ENCODE measurements at regions not wholly inside any gene's neighbourhood (a gene's known extent, or its start where the extent isn't known, plus 50 kb on each side); places are given as distances from the start of the nearest gene placed in this dataset.
A peak's percentile ranks its signal among the peaks of the same experiment; 100 is the strongest.

DNA sequence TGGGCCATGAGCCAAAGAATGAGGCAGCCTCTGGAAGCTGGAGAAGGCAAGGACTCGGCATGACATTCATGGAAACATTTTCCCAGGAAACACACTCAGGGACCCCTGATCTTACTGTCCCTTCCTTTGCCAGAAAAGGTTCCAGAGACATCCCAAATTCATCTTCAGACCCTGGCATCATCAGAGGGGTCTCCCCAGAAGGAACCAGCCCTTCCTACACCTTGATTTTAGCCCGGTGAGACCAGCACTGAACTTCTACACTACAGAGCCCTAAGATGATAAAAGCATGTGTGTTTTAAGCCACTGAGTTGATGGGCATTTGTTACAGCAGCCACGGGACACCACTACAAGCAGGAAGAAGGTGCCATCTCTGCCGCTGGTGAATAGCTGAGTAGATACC, 262.3 kb downstream of the C16orf95 start:
- no peak for DNase-seq (ENCODE audit: low read depth)

DNA sequence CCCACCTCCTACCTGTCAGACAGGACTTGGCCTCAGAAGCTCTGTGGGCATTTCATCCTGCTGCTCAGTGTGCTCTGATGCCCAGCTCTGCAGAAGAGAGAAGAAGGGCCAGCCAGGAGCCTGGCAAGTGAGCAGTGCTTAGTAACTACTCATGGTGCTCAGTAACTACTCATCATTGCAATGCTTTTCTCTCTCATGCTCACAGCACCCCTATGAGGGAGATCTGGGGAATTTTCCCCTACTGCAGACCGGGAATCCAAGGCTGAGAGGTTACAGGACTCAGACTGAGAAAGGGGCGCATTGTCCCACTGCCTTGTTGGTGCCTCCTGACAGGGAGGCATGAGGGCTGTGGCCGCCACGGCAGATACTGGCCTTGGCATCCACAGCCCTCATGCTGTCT, 261.1 kb downstream of the C16orf95 start:
- peak; percentile 27 for DNase-seq (ENCODE audit: low read depth)

DNA sequence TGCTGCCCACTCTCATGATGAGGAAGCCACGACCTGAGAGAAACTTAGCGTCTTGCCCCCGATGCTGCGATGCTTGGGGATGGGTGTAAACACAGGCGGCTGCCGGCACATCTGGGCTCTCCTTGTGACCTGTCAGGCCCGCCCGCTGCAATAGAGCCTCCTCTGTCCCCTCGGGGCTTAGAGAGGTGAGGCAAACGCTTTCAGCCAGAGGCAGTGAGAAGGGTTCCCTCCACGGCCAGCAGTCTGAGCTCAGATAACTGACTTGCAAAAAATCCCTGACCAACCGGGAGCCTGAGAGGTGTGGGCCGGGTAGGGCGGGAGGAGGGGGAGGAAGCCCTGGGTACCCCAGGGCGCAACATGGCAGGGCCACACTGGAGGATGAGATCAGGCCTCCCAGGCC, 260.6 kb downstream of the C16orf95 start:
- no peak for DNase-seq (ENCODE audit: low read depth)

DNA sequence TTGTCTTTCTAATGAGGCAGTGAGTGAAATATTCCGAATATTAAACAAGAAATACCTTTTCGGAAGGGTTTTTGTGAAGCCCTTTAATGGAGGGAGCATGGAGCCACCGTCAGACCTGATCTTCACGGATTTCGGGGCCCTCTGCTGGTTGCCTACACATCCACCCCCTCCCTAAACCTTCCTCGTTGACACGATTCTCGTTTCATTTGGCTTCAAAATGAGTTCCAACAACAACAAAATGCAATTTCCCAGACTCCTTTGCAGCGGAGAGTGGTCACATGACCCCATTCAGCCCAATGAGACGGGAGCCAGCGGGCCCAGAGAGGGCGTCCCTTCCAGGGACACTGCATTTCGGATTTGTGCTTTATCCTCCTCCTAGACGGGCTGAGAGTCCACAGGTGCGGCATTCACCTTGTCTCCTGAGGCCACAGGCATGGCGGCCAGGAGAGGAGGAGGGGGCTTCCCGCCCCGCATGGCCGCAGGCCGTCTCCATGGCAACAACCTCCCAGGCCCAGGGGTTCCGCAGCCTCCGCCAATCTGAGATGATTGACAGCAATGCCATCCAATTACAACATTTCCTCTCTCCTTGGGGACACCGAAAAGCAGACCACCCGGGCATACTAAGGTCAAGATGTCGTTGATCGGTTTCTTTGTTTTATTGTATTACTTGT, 259.8 kb downstream of the C16orf95 start:
- DNase-seq (ENCODE audit: low read depth): no peak

DNA sequence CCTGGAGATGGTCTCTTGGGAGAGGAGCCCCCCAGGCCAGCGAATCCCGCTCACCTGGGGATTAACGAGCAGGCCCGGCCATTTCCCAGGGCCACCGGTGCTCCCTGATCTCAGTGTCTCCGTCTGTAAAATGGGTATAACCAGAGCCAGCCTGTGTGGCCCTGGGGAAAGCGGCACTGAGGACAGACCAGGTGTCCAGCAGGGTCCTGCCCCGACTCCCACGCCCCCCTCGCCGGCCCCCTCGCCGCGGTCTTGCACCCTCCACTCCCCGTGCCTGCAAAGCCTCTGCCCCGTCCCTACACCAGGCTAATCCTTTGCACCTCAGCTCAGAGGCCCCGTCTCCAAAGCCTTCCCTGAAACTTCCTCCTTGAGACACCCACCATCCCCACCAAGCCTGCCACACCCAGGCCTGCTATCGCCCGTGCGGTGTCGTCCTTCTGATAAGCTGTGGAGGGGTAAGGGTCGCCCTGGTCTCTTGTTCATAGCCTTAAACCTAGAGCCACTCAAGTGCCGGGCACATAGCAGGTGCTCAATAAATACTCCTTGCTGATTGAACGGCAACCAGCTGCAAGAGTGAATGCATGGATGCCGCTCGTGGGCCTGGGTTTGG, 259.1 kb downstream of the C16orf95 start:
- DNase-seq (ENCODE audit: low read depth): no peak

DNA sequence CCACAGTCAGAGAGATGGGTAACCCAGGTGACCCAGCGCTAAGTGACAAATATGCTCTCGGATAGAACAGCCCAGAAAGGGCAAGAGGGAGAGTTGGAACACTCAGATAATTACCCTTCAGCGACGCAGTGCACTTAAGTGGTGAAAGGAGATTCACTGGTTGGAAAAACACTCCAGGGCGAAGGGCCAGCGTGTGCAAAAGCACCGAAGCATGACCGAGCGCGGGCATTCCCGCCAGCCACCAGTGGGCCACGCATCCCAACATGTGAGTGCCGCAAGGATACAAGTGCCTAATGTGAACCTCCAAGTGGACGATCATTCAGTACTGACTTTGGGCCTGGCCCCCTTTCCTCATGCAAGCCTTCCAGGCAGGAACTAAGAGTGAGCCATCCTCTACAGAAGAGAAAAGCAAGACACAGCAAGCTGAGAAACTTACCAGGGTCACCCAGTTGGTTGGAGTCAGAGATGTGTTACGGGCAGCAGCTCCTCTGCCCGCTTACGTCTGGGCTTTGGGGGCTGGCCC, 258.4 kb downstream of the C16orf95 start:
- DNase-seq (ENCODE audit: low read depth): no peak

DNA sequence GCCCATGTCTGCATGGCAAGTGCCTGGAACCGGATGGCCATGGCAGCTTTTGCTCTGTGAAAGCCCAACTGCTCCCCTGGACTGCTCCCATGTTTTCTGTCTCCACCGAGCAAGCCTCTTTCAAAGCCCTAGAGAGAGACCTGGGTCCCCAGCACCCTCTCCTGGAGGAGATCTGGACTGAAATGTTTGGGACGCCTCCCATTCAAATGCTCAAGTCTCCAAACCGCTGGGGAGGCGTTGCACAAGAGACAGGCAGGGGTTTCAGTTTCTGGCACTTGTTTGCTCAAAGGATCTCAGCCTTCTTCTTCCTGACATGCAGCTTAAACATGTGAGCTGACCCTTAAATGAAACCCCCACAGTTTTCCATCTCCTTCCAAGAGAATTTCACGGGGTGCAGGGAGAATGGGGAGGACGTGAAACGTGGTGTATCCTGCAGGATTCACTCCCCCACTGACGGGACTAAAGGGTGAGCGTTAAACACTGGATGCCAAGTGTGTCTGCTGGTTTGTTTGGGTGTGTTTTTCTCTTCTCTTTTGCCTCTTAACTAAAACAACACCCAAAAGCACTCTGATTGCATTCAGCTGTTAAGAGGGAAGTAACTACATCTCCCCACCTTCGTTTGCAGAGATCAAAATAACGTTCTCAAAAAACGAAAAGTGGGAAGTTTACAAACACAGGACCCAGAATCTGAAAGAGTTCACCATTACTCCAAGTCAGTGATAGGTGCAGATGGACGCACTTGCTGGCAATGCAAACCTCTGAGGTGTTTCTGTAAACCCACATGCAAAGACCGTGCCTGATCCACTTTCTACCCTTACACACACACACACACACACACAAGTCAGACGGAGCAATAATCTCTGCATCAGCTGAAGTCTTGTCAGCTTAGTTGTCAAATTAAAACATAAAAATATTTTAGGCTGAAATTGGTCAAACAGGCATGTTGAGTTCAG, 256.9 kb downstream of the C16orf95 start:
- peak; percentile 39 for DNase-seq (ENCODE audit: low read depth)

DNA sequence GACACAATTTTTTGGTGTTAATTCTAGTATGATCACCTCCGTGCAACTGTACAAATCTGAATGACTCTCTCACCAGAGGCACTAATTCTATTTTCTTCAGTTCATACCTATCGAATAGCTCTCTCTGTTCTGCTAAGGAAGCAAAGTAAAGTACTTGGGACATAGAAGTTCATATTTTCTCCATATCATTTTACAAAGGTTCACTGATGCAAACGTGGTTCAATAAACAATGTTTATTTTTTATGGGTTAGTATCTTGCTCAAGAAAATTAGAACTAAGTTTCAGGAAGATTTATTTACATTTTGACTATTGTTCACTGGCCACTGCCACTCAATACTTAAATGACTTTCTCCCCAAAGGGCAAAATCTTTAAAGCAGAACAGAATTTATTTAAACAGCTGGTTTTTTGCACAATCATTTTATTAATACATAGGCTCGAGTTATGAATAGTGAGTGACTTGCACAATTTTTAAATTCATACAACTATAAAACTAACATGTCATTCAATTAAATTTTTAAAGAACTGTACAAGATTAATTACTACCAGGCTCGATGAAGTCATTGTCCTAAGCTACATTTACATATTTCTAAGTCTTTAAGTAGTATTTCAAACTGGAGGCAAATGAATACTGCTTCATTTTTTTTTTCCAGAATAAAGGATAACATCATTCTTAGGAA, 255.8 kb downstream of the C16orf95 start:
- no peak for DNase-seq (ENCODE audit: low read depth)

DNA sequence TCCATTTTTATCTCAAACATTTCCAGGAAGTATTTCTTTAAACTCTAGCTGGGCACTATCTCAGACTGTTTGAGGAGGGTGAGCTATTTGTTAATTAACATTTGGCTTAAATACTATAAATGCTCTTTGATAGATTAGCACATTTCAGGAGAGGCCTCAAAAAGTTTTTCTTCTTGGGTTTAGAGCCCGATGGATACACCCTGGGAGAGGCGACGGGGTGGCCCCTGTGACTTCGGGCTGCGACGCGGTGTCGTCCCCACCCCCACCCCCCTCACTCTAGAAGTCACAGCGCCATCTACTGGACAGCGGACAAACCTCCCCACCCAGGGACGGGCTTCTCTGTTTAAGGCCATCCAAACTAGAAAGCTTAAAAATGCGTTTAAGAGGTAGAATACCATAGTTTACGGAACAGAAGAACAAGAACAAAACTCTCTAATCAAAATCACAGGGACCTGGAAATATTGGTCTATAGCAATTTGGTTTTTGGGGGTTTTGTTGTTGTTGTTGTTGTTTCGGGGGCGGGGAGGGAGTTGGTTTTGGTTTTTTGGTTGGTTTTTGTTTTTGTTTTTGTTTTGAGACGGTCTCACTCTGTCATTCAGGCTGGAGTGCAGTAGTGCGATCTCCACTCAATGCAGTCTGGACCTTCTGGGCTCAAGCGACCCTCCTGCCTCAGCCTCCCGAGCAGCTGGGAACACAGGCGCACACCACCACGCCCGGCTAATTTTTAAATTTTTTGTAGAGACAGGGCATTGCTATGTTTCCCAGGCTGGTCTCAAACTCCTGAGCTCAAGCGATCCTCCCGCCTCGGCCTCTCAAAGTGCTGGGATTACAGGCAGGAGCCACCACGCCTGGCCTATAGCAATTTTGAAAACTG, 254.4 kb downstream of the C16orf95 start:
- peak; percentile 46 for DNase-seq (ENCODE audit: low read depth)

DNA sequence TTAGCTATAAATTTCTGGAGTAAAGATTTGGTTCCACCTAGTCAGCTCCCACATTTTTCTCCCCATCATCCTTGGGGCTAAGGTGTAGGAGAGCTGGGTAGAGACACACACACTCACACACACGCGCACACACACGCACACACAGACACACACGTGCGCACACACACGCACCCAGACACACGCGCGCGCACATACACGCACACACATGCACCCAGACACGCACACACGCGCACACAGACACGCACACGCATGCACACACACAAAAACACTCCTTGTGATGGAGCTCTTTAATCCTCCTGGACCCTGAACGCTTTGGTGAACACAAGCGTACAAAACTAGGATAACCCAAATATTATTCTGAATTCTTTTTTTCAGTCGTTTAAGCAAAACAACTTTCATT, 253.6 kb downstream of the C16orf95 start:
- no peak for DNase-seq (ENCODE audit: low read depth)

DNA sequence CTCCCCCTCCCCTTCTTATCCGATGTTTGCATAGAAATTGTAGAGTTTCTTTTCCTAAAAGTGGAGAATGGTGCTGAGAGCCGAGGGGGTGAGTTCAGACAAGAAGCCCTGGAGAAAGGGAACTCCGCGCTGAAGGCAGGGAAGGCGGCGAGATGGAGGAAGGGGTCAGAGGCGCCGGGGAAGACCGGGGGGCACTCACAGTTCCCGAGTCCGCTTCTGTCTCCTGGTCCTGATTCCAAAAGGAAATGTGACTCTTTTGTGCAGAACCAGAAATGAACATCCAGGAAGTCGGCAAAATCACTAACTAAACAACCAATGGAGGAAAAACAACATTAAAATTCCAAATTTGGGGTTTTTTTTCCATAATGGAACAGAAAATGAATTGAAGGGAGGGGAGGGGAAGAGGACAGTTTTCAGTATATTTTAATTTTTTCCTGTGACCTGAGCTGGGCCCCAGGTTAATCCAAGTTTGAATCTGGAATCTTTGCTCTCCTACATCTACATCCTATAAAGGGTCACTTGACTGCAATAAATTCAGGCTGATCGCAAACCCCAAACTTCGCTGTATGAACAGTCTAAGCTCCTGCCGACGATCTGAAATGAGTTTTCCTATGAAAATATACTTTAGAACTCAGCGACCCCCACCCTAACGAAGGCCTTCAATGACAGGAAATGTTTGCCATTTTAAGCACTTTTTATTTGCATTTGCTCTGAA, 252.3 kb downstream of the C16orf95 start:
- no peak for DNase-seq (ENCODE audit: low read depth)

DNA sequence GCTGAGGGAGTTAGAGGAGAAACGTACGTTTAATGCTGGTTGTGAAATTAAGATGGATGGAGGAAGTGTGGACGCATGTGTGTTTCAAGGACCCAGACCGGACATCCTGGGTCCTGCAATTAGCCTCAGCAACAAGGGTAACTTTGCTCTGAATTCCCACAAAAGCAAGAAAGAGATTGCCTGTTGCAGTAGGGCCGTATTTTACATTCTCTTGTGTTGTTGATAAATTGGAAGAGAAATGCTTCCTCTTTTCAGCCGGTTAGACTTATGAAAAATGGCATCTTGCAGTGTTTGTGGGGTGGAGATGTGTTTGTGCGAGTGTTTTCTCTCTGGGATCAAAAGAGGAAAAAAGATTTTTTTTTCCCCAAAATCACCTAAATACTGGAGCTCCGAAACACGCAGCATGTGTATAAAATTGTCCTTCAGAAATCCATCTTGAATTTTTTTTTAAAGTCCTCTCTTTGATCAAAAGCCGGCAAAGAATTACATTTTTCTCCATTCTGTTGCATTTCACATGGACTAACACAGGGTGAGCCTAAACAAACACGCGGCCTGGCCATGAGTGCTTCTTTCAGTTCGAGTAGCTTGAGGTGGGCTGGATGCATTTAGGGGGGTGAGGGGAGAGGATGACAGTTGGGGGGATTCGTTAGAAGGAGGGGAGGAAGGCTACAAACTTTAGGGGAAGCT, 251.6 kb downstream of the C16orf95 start:
- no peak for DNase-seq (ENCODE audit: low read depth)

DNA sequence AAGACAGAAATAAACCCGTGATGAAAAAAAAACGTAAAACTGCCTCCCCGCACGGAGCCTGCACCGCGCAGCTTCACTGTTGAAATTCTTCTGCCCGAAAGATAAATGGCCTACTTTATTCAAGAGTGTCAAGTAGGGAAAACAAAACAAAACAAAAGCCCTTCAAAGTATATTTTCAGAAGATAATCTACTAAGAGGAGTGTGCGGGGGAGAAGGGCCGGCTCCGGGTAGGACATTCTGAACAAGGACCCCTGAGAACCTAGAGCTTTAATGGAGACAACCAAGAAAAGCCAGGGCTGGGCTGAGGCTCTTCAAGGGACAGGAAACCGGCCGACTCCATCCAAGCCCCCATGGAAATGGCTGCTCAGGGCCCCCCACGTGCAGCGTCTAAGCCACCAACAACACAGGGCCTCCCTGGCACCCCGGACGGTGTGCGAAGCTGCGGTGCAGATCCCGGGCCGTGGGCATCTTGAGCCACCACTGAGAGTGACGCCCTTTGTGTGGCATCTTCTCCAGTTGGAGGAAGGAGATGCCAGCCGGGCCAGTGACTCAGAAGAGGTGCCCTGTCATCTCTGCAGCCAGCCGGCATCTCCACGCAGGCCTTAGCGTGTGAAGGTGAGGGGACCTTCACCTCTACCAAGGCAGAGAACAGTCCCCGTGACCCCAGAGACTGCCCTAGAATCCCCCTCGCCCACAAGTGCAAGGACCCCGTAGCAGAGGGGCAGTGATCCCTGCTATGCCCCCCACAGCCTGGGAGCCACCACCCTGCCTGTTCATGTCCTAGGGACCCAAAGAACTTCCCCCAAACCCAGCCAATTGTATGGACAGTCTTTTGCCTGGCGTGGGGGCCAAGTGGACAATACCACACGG, 250.8 kb downstream of the C16orf95 start:
- no peak for DNase-seq (ENCODE audit: low read depth)

DNA sequence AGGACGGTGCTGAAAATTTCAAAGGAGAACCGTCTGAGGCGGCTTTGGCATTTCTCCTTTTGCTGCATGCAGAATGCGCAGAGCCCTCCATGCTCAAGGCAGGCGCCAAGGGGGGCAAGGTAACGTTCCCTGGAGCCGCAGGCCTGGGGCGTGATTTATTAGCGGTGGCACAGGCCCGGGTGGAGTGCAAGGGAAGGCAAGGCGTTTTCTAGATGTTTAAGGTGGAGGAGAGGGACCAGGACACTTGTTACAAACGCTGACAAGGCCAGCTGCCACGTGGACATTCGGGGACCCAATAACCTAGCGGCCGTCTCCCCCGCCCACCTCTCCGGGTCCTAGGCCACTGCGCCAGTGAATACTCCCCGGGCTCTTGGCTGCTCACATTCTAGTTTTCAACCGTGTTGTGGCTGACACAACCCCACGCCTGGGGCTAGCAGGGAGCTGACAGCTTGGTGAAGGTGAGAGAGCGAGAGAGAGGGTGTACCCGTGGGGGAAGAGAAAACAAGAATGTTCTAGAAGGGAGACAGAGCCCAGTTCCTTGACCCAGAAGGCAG, 250.1 kb downstream of the C16orf95 start:
- DNase-seq (ENCODE audit: low read depth): no peak

DNA sequence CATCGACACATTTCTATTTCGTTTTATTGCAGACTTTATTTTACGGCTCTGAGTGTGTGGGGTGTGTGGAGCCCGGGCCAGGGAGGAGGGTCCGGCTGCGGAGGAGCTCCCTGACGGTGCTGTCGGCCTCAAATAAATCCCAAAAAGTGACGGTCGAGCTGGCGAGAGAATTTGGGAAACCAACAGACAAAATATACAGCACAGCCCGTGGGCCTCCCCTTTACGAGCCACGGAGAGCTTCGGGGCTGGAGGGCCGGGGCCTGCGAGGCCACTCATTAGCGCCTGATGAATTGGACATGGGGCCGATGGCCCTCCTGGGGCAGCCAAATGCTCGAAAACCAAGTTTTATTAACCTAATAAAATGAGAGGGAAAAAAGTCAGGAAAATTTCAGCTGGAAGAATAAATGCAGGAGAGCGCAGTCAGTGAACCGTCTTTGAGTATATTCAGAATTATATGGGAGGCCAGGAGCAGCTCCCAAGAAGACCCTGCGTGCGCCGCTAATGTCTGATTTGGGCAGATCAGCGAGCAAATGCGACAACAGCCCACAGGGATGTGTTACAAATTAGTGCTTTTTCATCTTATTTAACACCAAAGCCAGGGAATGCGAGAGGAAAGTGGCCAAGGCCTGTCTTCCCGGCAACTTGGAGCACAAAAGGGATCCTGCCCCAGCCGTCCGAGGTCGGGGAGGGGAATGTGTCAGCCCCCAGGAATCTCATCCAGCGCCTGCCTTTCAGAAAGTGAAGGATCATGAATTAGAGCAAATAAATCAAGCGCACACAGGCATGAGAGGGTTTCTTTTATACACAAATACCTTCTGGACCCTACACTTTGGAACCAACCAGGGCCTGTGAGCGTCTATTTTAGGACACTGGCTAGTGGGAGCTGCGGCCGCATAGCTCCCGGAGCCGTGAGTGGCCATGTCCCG, 249.1 kb downstream of the C16orf95 start:
- no peak for DNase-seq (ENCODE audit: low read depth)

DNA sequence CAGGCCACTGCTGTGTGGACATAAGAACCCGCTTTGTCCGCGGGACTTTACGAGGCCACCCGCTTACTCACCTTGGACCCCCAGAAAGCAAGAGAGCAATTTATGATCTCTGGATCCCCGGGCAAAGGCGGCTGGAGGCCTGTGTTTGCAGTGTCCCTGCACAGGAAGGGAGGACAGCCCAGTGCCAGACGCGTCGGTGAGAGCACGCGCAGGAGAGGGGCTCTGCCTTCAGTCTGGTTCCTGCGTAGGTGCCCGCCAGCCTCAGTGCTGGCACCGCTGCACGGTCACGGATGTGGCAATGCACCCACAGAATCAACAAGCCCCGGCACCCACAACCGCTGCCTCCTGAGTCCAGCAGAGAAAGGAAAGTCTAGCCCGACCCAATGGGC, 248.4 kb downstream of the C16orf95 start:
- no peak for DNase-seq (ENCODE audit: low read depth)

DNA sequence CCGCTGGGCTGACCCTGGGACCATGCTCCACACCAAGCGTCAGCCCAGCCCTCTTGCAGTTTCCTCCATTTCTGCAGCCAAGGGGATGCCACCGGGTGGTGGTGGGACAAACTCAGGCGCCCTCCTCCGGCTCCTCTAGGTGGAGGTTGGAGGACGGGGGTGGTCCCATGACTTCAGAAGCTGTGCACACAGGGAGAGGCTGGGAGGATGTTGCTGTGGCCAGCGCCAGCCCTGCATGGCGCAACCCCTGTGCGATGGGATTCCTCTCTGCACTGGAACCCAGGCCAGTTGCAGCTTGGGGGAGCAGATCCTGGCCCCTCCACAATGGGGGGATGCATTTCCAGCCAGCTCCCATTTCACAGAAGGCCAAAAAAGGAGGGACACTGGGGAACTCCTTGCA, 246.5 kb downstream of the C16orf95 start:
- no peak for DNase-seq (ENCODE audit: low read depth)

DNA sequence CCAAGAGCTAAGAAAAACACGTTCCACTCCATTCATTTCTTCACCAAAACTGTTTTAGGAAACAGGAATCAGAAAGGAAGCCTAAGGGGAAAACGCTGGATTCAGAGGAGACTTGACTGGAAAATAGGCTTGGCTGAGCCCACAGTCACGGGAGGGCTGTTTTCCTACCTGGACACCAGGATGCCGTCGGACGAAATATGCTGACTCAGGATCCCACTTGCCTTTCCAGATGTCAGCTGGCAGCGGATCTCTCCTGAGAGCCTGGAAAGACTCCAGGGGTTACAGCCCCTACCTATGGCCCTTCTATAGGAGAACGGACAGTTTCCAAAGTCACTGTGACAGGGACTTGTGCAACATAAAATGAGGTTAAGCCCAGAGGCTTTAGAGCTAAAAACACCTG, 245.1 kb downstream of the C16orf95 start:
- DNase-seq (ENCODE audit: low read depth): no peak
